Right cardiac atrium (tissue), 5 donors: ENCODE measurements at regions not wholly inside any gene's neighbourhood (a gene's known extent, or its start where the extent isn't known, plus 50 kb on each side); places are given as distances from the start of the nearest gene placed in this dataset.

ENCODE experiments used
- ATAC-seq, 2 donors: fragments of 200-7000 bp; cut with Tn5 transposase; one replicate each; pipeline versions ENCODE4 v1.8.0 to v1.9.1; 2020; ENCODE audit warnings: moderate library complexity in 2 of 2, mild to moderate bottlenecking in 1 of 2
- DNase-seq, 3 donors: peaks; one replicate each; pipeline ENCODE4 v3.0.0-alpha.2; 2020
- H3K27ac ChIP-seq: one replicate; pipeline ENCODE4 v1.5.1; 2013; ENCODE audit warnings: mild to moderate bottlenecking, low read length, control low read depth, moderate library complexity
- H3K27me3 ChIP-seq: one replicate; pipeline ENCODE4 v1.6.1; 2013; ENCODE audit not compliant: control insufficient read depth, insufficient read depth
- H3K4me1 ChIP-seq: one replicate; pipeline ENCODE4 v1.6.1; 2013; ENCODE audit warnings: low read length; ENCODE audit not compliant: control insufficient read depth, insufficient read depth
- H3K4me3 ChIP-seq: one replicate; pipeline ENCODE4 v1.5.1; 2013; ENCODE audit warnings: low read length, control low read depth
- H3K9me3 ChIP-seq: one replicate; pipeline ENCODE4 v1.6.1; 2013; ENCODE audit warnings: low read length; ENCODE audit not compliant: control insufficient read depth
- WGBS: extraction: QIAGEN DNeasy Blood & Tissue Kit; methylation state at CpG from one replicate; pipeline ENCODE4 v1.1.7; 2013; 5-methylcytosine and 5-hydroxymethylcytosine counted together
- intact Hi-C, 4 donors: fragments of 100-400 bp; cut with DNase I; formaldehyde crosslinking; loops; one replicate each; pipeline versions ENCODE4 v1.11.0 to v1.14.0; 2022 to 2023
- donor health status: healthy with polysubstance abuse.
- donor health status: DM: no; HTN: yes; CAD: no.
- donor health status: DM: no; HTN: no; CAD: no.
- donor health status: DM: no; HTN: yes; CAD: no; lungs with severe emphysema.
- donor health status: DM: yes; HTN: yes; CAD: no.

DNA sequence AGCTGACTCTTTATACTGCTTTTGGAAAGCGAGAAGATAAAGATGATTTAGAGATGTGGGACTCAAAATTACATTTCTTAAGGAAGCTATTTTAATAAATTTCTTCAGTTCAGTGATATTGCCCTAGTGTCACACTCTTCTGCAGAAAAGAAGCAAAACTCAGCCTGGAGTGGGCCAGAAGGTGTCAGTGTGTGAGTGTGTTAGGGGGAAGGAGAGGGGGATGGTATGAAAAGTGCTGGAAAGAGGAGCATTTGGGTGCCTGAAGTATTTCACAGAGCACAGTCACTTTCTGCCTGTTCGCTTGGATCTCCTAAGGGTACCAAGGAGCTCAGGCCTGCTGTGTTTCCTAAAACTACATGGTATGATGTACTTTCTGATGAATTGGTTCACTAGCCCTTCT lies 84.5 kb upstream of the FRY start:
- Histone ChIP-seq H3K27me3 (no peaks in the 10 kb centered on the region), H3K9me3 (no peaks in the 10 kb centered on the region), H3K27ac (no peak overlapping the region), H3K4me1 (peaks cover 5% of the 10 kb centered on the region), H3K4me3 (no peak overlapping the region)
- ATAC-seq (no peak), DNase-seq (no peak)
- intact Hi-C loops, result no loop called here
- 97% methylated on average over 2 of the region's 2 CpGs for WGBS

DNA sequence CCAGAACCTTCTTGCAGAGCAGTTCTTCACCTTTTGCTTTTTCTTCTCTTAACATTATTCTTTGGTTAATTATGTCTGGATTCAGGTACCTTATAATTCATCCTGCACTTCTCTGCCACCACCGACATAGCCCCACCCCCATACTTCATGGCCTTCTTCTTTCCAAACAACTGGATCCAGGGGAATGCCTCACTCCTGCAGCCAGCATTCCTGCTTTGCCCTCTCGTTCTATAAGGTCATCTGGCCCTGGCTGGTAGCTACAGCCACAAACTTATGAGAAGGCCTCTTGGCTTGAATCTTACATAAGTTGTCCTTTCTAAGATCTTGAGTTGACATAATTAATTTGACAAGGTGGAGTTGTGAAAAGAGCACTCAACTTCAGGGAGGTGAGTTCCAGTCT lies 84.1 kb upstream of the FRY start:
- Histone ChIP-seq H3K4me3 (no peak overlapping the region), H3K4me1 (peaks cover 5% of the 10 kb centered on the region), H3K9me3 (no peaks in the 10 kb centered on the region), H3K27ac (no peak overlapping the region), H3K27me3 (no peaks in the 10 kb centered on the region)
- intact Hi-C loops, result no loop called here
- no peak for DNase-seq
- WGBS, result 52% methylated on average over 2 of the region's 2 CpGs
- no peak for ATAC-seq

DNA sequence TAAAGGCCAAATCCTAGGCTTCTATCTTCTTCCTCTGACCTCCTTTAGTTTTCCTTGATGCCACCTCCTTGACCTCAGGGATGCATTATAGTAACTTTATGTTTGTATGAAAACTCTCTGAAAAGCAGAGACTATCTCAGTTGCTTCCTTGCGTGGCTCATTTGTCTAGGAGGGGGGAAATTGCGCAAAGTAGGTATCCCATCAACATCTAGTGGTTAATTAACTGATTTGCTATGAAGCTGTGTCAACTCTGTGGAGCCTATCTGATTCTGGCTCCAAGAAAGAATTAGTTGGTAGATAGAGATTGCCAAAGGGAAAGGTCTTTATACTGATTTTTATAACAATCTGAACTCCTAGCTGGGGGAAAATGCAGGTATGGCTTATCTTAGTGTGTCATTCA lies 82.1 kb upstream of the FRY start:
- Histone ChIP-seq H3K4me1 (peaks cover 5% of the 10 kb centered on the region), H3K27me3 (no peaks in the 10 kb centered on the region), H3K4me3 (no peak overlapping the region), H3K9me3 (no peaks in the 10 kb centered on the region), H3K27ac (no peak overlapping the region)
- ATAC-seq, result no peak
- WGBS, result 93% methylated on average over 2 of the region's 2 CpGs
- intact Hi-C loops, result no loop called here
- no peak for DNase-seq

DNA sequence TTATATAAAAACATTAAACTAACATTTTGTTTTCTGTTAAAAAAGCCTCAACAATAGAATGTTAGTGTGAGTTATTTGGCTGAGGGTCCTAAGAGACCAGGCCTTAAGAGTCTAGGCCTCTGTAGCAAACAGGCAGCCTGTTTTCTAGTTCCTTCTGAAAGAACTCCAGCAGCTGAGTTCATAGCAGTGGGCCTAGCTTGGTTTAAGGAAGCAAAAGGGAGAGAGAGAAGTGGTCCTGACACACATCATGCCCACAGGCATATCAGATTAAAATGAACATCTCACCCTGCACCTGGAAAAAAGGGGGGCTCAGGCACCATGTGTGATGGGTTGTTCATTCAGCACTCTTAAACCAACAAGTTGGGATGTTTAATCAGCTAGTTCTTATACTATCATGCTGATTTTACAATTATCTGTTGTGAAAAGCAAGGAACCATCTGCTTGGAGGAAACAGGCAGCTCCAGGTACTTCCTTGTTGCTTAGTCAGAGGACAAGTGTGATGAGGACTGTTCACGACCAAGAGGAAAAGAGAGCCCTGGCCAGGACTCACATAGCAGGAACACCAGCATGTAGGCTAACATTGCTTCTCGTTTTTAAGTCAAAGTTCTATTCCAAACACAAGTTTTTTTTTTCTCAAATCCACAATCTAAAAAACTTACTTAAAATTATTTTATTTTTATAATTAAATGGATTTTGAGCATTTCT lies 81.3 kb upstream of the FRY start:
- no peak for ATAC-seq
- WGBS, result 60% methylated on average over 2 of the region's 2 CpGs
- no peak for DNase-seq
- Histone ChIP-seq H3K9me3 (no peaks in the 10 kb centered on the region), H3K27ac (no peak overlapping the region), H3K4me1 (peaks cover 3% of the 10 kb centered on the region), H3K27me3 (no peaks in the 10 kb centered on the region), H3K4me3 (no peak overlapping the region)
- intact Hi-C loops, result no loop called here

DNA sequence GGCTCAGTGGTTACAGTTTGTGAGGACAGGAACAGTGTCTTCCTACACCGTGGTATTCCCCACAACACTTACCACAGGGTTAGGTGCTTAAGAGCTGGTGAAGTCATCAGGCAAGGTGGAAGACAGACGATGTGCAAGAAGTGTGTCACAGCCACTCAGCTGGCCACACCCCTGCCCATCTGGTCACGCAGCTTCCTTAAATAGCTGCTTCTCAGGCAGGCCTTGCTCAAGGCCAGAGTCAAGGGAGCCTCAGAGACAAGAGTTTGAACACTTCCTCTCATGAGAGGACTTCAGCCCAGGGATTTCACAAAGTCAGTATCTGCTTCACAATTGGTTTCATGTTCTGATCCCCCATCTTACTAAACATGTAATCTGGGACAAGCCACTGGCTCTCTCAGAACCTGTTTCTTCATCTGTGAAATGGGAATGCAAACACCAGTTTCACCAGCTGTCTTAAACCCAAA lies 80.3 kb upstream of the FRY start:
- peak; percentile 59 to 86 (median 81) for DNase-seq

DNA sequence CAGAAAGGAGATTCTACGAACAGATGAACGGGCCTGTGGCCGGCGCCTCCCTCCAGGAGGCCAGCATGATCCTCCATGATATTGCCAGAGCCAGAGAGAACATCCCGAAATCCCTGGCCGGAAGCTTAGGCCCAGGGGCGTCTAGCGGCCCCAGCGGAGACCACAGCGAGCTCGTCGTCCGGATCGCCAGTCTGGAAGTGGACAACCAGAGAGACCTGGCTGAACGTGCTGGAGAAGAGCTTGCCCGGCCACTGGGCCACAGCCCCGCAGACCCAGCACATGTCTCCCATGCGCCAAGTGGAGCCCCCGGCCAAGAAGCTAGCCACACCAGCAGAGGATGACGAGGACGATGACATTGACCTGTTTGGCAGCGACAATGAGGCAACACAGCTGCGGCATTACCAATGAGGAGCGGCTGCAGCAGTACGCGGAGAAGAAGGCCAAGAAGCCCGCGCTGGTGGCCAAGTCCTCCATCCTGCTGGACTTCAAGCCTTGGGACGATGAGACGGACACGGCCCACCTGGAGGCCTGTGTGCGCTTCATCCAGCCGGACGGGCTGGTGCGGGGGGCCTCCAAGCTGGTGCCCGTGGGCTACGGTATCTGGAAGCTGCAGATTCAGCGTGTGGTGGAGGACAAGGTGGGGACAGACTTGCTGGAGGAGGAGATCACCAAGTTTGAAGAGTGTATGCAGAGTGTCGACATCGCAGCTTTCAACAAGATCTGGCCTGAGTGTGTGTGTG lies 78.8 kb upstream of the FRY start:
- Histone ChIP-seq H3K4me1 (peaks cover 3% of the 10 kb centered on the region), H3K9me3 (no peaks in the 10 kb centered on the region), H3K27ac (no peak overlapping the region), H3K27me3 (no peaks in the 10 kb centered on the region), H3K4me3 (no peak overlapping the region)
- ATAC-seq, result peak; percentile 15 to 24
- 86% methylated on average over 40 of the region's 40 CpGs for WGBS
- intact Hi-C loops, result no loop called here
- DNase-seq, result peak in 2 of 3 donors; percentile 24 to 52

More for the DNA sequence above, 80.3 kb upstream of the FRY start:
- H3K4me3 ChIP-seq, result no peak overlapping the region
- peak; percentile 79 to 82 for ATAC-seq
- H3K27me3 ChIP-seq, result no peaks in the 10 kb centered on the region
- 50% methylated on average over 3 of the region's 3 CpGs for WGBS
- peak overlapping the region; percentile 50 for H3K27ac ChIP-seq
- peaks cover 3% of the 10 kb centered on the region for H3K4me1 ChIP-seq
- H3K9me3 ChIP-seq, result no peaks in the 10 kb centered on the region
- intact Hi-C loops, result no loop called here

DNA sequence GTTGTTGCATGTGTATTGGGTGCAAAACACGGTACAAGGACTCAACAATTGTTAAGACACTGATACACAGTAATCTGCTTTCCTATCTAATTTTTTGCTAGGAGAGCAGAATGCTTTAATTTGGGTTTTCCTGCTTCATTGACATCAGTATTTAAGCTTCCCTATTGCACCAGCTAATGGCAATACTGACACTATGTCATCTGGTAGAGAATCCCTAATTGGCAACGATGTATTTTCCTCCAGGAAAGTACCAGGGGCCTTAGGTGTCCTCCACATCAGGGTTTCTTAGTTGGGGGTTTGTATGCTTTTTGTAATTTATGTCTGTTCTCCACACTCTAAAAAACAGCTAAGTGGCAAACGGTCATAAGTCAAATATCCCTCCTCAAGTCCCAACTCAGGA lies 76.5 kb upstream of the FRY start:
- 96% methylated on average over 3 of the region's 3 CpGs for WGBS
- H3K4me3 ChIP-seq, result no peak overlapping the region
- intact Hi-C loops, result no loop called here

DNA sequence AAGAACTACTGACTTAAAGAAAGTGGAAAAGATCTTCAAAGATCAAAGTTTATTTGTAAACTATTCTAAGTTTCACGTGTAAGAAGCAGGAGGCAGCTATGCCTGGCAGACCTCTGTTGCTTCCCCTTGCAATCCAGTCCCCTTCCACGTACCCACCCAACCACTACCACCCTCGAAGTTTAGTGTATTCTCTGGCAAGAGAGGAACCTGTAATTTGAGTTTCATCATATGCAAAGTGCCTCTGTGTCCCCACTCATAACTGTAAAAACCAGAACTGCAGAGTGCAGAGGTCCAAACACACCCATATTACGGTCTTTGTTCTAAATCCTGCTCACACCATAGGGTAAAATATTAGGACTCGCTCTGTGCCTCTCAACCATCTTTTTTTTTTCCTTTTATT lies 75.8 kb upstream of the FRY start:
- Histone ChIP-seq H3K4me1 (peaks cover 3% of the 10 kb centered on the region), H3K9me3 (no peaks in the 10 kb centered on the region), H3K27ac (no peak overlapping the region), H3K27me3 (no peaks in the 10 kb centered on the region), H3K4me3 (no peak overlapping the region)
- no peak for DNase-seq
- 83% methylated on average over 5 of the region's 5 CpGs for WGBS
- no peak for ATAC-seq
- intact Hi-C loops, result no loop called here

More for the DNA sequence above, 76.5 kb upstream of the FRY start:
- Histone ChIP-seq H3K4me1 (peaks cover 3% of the 10 kb centered on the region), H3K27me3 (no peaks in the 10 kb centered on the region), H3K27ac (no peak overlapping the region), H3K9me3 (no peaks in the 10 kb centered on the region)
- ATAC-seq (no peak), DNase-seq (no peak)

DNA sequence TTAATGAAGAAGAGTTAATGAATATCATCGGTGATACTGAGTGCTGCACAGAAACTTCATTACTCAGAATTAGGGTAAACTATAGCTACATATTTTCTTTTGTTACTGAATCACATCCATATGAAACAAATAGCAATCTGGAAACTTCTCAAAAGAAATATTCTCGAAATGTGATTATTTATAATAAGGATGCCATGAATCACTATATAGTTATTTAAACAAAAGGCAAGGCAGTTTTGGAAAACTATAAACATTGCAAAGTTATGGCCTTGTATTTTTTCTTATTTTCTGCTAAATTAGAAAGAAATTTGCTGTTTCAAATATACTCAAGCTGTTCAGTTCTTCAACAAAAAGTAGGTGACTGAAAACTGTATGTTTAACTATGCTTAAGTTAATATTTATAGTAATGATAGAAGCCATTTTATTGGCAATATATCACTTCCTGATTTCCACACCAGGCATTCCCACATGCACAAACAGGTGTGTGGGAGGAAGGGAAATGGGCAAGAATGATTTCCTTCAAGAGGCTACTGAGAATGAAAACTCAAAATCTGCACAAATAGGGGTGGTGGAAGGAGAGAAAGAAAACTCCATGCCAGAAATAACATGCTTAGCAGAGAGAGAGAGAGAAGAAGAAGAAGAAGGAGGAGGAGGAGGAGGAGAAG lies 74.5 kb upstream of the FRY start:
- no peak overlapping the region for H3K27ac ChIP-seq
- no peak overlapping the region for H3K4me3 ChIP-seq
- DNase-seq (no peak), ATAC-seq (no peak)
- no peaks in the 10 kb centered on the region for H3K27me3 ChIP-seq
- H3K9me3 ChIP-seq, result no peaks in the 10 kb centered on the region
- no peaks in the 10 kb centered on the region for H3K4me1 ChIP-seq
- intact Hi-C loops, result no loop called here
- WGBS, result 88% methylated on average over 2 of the region's 2 CpGs

DNA sequence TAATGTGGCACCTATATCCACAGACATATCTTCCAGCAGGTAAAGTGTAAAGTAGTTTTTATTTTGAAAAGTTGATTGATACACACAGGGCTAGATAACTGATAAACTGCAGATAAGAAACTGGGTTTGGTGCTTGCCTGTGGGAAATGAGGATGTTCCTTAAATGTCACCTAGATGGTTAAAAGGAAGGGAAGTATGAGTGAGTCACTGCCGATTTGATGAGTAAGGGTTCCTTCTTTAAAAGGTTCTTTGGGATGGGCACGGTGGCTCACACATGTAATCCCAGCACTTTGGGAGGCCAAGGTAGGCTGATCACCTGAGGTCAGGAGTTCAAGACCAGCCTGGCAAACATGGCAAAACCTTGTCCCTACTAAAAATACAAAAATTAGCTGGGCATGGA lies 73.8 kb upstream of the FRY start:
- DNase-seq, result no peak
- H3K27me3 ChIP-seq, result no peaks in the 10 kb centered on the region
- H3K4me1 ChIP-seq, result no peaks in the 10 kb centered on the region
- no peak for ATAC-seq
- intact Hi-C loops, result no loop called here
- H3K9me3 ChIP-seq, result no peaks in the 10 kb centered on the region
- no peak overlapping the region for H3K27ac ChIP-seq
- no peak overlapping the region for H3K4me3 ChIP-seq
- 83% methylated on average over 2 of the region's 2 CpGs for WGBS

DNA sequence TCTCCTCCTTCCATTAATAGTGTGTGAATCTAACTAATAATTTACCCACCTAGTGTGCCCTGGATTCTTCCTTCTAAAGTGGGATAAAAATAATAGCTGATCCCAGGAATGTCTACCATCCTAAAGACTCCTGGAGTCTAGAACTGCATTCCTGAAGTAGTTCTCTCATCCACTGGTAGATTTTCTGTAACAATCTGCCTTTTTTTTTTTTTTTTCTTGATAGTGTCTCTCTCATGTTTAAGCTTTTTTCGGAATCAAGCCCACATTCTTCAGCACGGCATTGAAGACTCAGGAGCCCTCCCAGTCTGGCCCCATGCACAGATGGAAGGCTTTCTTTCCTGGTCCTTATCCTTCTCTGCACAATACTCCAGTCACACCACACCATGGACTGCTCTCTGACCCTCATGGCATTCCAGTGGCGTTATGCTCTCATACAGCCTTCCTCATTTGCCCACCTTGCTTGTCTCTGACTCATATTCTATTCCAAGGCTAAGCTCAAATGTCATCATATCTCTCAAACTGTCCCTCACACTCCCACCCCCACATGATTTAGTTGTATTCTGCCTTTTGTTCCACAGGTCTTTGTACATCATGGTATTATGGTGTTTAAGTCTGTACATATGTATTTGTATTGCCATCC lies 68.7 kb upstream of the FRY start:
- Histone ChIP-seq H3K27me3 (no peaks in the 10 kb centered on the region), H3K4me3 (no peak overlapping the region), H3K27ac (no peak overlapping the region), H3K4me1 (peaks cover 2% of the 10 kb centered on the region), H3K9me3 (no peaks in the 10 kb centered on the region)
- ATAC-seq, result no peak
- WGBS, result 65% methylated on average over 3 of the region's 3 CpGs
- intact Hi-C loops, result no loop called here
- no peak for DNase-seq
